ENCODE measurements at regions not wholly inside any gene's neighbourhood (a gene's known extent, or its start where the extent isn't known, plus 50 kb on each side); places are given as distances from the start of the nearest gene placed in this dataset.

DNA sequence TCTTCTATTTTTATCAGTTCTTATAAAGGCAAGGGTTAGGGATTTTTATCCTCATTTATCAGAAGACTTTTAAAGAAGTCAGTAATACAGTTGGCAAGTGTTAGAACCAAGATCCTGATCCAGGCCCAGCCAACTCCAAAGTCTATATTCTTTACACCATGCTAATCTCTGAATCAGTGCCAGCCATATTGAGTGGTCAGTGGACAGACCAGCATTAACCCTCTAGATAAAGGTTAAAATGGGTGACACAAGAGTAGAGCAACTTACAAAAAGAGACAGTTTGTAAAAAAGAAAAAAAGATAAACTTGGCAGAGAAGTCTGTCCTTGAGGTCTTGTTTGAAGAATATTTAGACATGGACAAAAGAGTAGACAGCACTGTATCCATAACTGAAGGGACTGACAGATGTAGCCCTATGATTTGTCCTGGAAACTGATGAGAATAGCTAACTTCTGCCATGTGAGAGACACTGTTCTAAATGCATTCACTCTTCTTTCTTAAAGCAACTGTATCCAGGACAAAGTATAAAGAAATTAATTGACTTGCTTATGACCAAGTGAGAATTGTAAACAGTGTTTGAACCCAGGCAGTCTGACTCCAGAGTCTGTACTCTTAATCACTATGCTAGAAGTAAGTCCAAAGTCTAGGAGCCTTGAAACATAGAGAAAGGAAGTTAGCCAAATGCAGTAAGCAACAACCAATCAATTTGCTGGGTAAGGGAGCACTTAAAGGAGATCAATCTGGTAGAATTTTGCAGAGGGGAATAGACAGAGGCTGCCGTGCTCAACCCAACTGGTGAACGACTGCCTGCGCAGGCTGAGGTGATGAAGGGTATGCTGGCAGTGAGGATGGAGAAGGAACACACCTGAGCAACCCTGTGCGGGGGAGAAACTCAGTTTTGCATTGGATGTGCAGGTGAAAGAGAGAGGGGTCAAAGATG lies 103.7 kb downstream of the TTC6 start (continued):
- TF ChIP-seq, protein P1, sequence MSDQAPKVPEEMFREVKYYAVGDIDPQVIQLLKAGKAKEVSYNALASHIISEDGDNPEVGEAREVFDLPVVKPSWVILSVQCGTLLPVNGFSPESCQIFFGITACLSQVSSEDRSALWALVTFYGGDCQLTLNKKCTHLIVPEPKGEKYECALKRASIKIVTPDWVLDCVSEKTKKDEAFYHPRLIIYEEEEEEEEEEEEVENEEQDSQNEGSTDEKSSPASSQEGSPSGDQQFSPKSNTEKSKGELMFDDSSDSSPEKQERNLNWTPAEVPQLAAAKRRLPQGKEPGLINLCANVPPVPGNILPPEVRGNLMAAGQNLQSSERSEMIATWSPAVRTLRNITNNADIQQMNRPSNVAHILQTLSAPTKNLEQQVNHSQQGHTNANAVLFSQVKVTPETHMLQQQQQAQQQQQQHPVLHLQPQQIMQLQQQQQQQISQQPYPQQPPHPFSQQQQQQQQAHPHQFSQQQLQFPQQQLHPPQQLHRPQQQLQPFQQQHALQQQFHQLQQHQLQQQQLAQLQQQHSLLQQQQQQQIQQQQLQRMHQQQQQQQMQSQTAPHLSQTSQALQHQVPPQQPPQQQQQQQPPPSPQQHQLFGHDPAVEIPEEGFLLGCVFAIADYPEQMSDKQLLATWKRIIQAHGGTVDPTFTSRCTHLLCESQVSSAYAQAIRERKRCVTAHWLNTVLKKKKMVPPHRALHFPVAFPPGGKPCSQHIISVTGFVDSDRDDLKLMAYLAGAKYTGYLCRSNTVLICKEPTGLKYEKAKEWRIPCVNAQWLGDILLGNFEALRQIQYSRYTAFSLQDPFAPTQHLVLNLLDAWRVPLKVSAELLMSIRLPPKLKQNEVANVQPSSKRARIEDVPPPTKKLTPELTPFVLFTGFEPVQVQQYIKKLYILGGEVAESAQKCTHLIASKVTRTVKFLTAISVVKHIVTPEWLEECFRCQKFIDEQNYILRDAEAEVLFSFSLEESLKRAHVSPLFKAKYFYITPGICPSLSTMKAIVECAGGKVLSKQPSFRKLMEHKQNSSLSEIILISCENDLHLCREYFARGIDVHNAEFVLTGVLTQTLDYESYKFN (CRISPR knock-in tag; conservative IDR thresholded peaks at IDR 0.05): peak; percentile 92
- TF ChIP-seq ZNF644 (CRISPR knock-in tag; IDR thresholded peaks at IDR 0.05; ENCODE audit: low read depth) (peak; percentile 84), KLF12 (CRISPR knock-in tag; IDR thresholded peaks at IDR 0.05; ENCODE audit: borderline replicate concordance) (peak; percentile 59; the same call in 1 of the 2 replicates), RFX5 (IDR thresholded peaks at IDR 0.05; ENCODE audit: low read depth, low read length) (no peak), POLR2G (IDR thresholded peaks at IDR 0.05; ENCODE audit: low read depth, low read length) (no peak), TBX3 (IDR thresholded peaks at IDR 0.05; ENCODE audit: borderline replicate concordance) (peak; percentile 64; the same call in 1 of the 2 replicates), BCL6 (CRISPR knock-in tag; IDR thresholded peaks at IDR 0.05) (peak; percentile 16; the same call in 1 of the 2 replicates), ZNF251 (CRISPR knock-in tag; IDR thresholded peaks at IDR 0.05) (no peak), MAFF (IDR thresholded peaks at IDR 0.05; ENCODE audit: low read depth, low read length) (no peak), ZNF33A (CRISPR knock-in tag; IDR thresholded peaks at IDR 0.05; ENCODE audit: borderline replicate concordance) (peak; percentile 90; the same call in 1 of the 2 replicates), ZNF460 (CRISPR knock-in tag; IDR thresholded peaks at IDR 0.05; ENCODE audit: borderline replicate concordance) (no peak), ZNF350 (CRISPR knock-in tag; IDR thresholded peaks at IDR 0.05; ENCODE audit: borderline replicate concordance, low read depth) (no peak), GLMP (CRISPR knock-in tag; IDR thresholded peaks at IDR 0.05; ENCODE audit: borderline replicate concordance) (no peak), ZKSCAN5 (CRISPR knock-in tag; IDR thresholded peaks at IDR 0.05) (no peak), ETV5 (CRISPR knock-in tag; IDR thresholded peaks at IDR 0.05; ENCODE audit: borderline replicate concordance) (no peak; the same call in 1 of the 2 replicates), GRHL1 (CRISPR knock-in tag; conservative IDR thresholded peaks at IDR 0.05) (no peak), ZFP91 (CRISPR knock-in tag; IDR thresholded peaks at IDR 0.05; ENCODE audit: borderline replicate concordance) (0 out of 2 replicates have a peak, but pooled peaks have one; percentile 41)
- TF ChIP-seq, protein P2, sequence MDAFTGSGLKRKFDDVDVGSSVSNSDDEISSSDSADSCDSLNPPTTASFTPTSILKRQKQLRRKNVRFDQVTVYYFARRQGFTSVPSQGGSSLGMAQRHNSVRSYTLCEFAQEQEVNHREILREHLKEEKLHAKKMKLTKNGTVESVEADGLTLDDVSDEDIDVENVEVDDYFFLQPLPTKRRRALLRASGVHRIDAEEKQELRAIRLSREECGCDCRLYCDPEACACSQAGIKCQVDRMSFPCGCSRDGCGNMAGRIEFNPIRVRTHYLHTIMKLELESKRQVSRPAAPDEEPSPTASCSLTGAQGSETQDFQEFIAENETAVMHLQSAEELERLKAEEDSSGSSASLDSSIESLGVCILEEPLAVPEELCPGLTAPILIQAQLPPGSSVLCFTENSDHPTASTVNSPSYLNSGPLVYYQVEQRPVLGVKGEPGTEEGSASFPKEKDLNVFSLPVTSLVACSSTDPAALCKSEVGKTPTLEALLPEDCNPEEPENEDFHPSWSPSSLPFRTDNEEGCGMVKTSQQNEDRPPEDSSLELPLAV (CRISPR knock-in tag; conservative IDR thresholded peaks at IDR 0.05; ENCODE audit: low read depth): no peak
